Stomach smooth muscle (tissue), 2 donors: ENCODE measurements at regions not wholly inside any gene's neighbourhood (a gene's known extent, or its start where the extent isn't known, plus 50 kb on each side); places are given as distances from the start of the nearest gene placed in this dataset.

ENCODE experiments used
- H3K27ac ChIP-seq: one replicate; pipeline ENCODE4 v1.7.0; 2013; ENCODE audit warnings: mild to moderate bottlenecking, low read length, inconsistent platforms
- H3K27me3 ChIP-seq, 2 donors: one replicate each; pipeline ENCODE4 v1.7.0; 2013; ENCODE audit warnings: low read length in 2 of 2; ENCODE audit not compliant: insufficient read depth in 2 of 2, control insufficient read depth in 1 of 2
- H3K36me3 ChIP-seq, 2 donors: one replicate each; pipeline ENCODE4 v1.7.0; 2013; ENCODE audit warnings: low read length in 2 of 2; ENCODE audit not compliant: control insufficient read depth in 2 of 2, insufficient read depth in 2 of 2
- H3K4me1 ChIP-seq: one replicate; pipeline ENCODE4 v1.7.0; 2013; ENCODE audit warnings: low read length; ENCODE audit not compliant: control insufficient read depth, insufficient read depth
- H3K4me3 ChIP-seq, 2 donors: one replicate each; pipeline ENCODE4 v1.7.0; 2013; ENCODE audit warnings: low read length in 2 of 2
- H3K9ac ChIP-seq, 2 donors: one replicate each; pipeline ENCODE4 v1.7.0; 2013; ENCODE audit warnings: low read length in 2 of 2, mild to moderate bottlenecking in 1 of 2
- H3K9me3 ChIP-seq, 2 donors: one replicate each; pipeline ENCODE4 v1.7.0; 2013; ENCODE audit warnings: low read length in 2 of 2; ENCODE audit not compliant: control insufficient read depth in 2 of 2
- donor health status: healthy.
- donor health status: Pancreatic carcinoma.

DNA sequence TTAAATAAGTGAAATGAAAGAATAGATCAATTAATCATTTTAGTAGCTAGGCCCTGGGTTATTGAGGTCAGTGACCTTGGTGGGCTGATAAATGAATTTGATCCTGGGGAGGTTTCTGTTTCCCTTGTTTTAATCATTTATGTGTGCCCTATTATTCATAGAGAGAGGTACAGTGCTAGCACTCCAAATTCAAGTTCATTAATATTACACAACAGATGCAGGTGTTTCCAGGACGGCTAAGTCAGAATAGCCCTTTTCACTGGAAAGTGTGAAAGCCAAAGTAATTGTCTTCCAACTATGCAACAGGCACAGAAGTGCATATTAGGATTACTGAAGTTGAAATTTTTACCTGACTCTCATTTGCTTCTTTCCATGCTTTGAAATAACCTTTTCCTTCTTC is 61.7 kb upstream of the SGK1 start:
- no peaks in the 10 kb centered on the region for H3K4me1 ChIP-seq
- H3K9ac ChIP-seq = no peak overlapping the region
- H3K27ac ChIP-seq = no peak overlapping the region
- H3K9me3 ChIP-seq = no peaks in the 10 kb centered on the region
- H3K4me3 ChIP-seq = no peak overlapping the region
- H3K27me3 ChIP-seq = no peaks in the 10 kb centered on the region
- H3K36me3 ChIP-seq = no peaks in the 10 kb centered on the region

DNA sequence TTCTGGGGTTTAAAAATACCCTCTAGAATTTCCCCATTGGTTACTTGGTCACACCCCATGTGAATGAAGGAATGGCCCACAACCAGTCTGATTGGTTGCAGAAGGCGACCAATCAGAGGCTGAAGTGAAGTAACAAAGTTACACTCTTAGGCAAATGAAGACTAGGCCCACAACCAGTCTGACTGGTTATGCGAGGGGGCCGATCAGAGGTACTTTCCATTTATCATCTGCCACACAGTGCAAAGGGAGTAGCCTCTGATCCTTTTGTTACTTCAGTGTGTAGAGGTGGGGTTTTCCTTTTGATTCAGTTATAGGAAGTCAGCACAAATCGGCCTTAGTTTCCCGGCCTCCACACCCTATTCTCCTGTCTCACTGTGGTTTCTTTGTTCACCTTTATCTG is 61.2 kb upstream of the SGK1 start:
- Histone ChIP-seq H3K9me3 (no peaks in the 10 kb centered on the region), H3K36me3 (no peaks in the 10 kb centered on the region), H3K27me3 (no peaks in the 10 kb centered on the region), H3K4me3 (no peak overlapping the region), H3K27ac (no peak overlapping the region), H3K9ac (no peak overlapping the region), H3K4me1 (no peaks in the 10 kb centered on the region)

DNA sequence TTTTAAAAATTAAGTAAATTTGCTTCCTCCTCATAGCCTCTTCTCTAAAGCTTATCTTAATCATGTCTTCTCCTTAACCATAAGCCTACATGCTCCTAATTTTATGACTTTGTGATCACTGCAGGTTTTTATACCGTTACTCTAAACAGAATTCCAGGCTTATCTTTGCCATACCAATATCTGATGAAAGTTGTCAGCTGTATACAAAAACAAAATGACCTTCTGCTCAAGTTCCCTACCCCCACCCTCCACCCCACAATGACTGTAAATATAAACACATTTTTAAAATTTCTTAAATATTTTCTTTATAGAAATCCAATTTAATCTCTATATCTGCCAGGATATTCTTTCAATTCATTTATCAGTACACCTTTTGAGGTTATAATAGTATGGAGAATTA is 60.5 kb upstream of the SGK1 start:
- Histone ChIP-seq H3K27me3 (no peaks in the 10 kb centered on the region), H3K9ac (no peak overlapping the region), H3K36me3 (no peaks in the 10 kb centered on the region), H3K4me1 (no peaks in the 10 kb centered on the region), H3K4me3 (no peak overlapping the region), H3K9me3 (no peaks in the 10 kb centered on the region), H3K27ac (no peak overlapping the region)

DNA sequence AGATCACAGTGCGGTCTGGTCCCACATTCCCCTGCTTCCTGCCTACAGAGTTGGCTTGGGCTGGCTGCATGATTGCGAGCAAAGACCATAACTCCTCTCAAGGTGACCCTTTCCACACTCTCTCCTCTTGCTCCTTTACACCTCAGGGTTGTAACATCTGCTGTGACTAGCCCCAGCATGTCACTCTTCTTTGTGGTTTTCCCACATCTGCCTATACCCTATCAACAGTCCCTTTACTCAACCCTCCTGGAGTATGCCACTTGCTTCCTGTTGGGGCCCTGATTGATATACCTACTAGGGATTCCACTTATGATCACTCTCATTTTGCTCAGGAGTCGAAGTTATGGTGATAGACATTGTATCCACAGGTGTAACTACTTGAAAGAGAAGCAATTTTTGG is 58.9 kb upstream of the SGK1 start:
- no peak overlapping the region for H3K4me3 ChIP-seq
- H3K36me3 ChIP-seq = no peaks in the 10 kb centered on the region
- no peak overlapping the region for H3K27ac ChIP-seq
- H3K4me1 ChIP-seq = no peaks in the 10 kb centered on the region
- no peaks in the 10 kb centered on the region for H3K27me3 ChIP-seq
- no peak overlapping the region for H3K9ac ChIP-seq
- no peaks in the 10 kb centered on the region for H3K9me3 ChIP-seq

DNA sequence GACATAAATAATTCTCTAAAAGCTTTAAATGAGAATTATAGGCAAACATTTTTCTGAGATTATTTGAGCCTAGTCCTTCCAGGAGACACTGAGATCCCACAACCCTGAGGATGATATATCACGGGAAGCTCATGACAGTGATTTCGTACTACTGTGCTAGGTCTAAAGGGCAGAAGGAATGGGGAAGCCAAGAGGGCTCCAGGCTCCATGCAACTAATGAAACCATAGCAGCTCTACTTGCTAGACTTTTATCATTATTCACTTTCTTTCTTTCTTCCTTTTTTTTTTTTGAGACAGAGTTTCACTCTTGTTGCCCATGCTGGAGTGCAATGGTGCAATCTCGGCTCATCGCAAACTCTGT is 57.3 kb upstream of the SGK1 start:
- Histone ChIP-seq H3K4me3 (no peak overlapping the region), H3K27me3 (no peaks in the 10 kb centered on the region), H3K9ac (no peak overlapping the region), H3K9me3 (no peaks in the 10 kb centered on the region), H3K36me3 (no peaks in the 10 kb centered on the region), H3K27ac (no peak overlapping the region), H3K4me1 (peaks cover 2% of the 10 kb centered on the region)

DNA sequence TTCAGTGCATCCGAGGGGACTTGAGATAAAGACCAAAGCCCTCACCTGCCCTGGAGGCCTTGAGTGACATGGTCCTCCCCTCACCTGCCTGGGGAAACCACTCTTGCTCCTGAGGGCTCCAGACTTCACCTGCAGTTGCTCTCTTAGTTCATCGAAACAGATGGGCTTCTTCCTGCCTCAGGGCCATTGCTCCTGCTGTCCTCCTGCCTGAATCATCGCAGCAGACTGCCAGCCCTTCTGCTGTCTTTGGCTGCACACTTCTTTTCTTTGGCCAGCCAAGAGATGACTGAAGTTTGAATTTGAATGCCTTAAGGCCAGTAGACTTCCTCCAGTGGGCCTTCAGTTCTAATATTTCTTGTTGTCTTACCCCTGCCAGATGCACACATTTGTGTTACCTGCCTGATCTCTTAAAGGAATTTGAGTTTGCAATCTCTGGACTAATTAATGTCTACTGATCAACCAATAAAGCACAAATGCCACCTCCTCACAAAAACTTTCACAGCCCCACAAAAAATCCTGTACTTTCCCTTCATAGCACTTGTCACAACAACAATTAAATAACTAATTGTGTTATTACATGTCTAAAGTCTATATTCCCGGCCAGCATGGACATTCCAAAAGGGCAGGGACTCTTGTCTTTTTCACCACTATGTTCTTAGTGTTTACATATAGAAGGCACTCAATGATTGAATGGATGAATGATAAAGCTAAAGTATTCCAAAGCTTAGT is 56.7 kb upstream of the SGK1 start:
- Histone ChIP-seq H3K9ac (no peak overlapping the region), H3K36me3 (no peaks in the 10 kb centered on the region), H3K27me3 (no peaks in the 10 kb centered on the region), H3K4me3 (no peak overlapping the region), H3K27ac (no peak overlapping the region), H3K9me3 (no peaks in the 10 kb centered on the region), H3K4me1 (peaks cover 2% of the 10 kb centered on the region)

DNA sequence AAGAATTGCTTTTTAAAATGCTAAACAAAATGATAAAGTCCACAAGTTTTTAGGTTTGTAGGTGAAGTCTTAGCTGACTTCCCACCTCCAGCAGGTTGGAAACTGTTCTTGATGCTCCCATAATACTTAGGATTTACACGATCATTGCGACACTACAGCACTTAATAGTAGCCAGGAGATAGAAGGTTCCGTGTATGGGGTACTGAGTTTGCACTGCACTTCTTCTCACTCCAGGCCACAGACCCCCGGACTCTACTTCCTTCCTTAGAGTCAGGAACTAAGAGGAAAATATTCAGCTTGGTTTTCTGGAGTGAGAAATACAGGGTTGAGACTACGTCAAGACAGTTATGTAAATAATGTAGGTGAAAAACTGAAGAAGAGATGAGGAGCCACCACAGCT is 56.1 kb upstream of the SGK1 start:
- H3K36me3 ChIP-seq = no peaks in the 10 kb centered on the region
- no peak overlapping the region for H3K4me3 ChIP-seq
- H3K4me1 ChIP-seq = peaks cover 2% of the 10 kb centered on the region
- H3K9me3 ChIP-seq = no peaks in the 10 kb centered on the region
- no peaks in the 10 kb centered on the region for H3K27me3 ChIP-seq
- no peak overlapping the region for H3K27ac ChIP-seq
- H3K9ac ChIP-seq = no peak overlapping the region

DNA sequence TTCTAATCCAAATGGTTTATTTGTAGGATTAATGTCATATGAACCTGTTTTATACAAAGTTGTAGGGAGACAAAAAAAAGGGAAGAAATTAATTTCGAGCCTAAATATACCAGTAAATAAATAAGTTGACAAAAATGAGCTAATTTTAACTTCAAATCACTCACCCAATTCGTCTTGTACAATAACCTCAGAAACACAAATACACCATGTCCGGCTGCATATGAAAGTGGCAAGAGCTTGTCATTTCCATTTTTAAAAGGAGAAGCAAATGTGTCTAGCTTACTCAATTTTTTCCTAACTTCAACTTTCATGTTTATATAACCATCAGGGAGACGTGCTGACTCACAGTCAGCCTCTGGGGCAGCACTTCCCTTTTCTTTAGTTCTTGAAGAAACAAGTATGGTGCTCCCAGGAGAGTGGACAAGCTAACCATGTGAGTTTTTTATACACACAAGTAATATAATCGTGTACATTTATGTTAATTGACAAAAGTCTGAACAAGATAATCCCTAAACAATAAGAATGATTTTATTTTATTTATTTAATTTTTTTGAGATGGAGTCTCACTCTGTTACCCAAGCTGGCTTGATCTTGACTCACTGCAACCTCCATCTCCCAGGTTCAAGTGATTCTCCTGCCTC is 55.5 kb upstream of the SGK1 start:
- no peak overlapping the region for H3K9ac ChIP-seq
- no peak overlapping the region for H3K4me3 ChIP-seq
- no peaks in the 10 kb centered on the region for H3K27me3 ChIP-seq

DNA sequence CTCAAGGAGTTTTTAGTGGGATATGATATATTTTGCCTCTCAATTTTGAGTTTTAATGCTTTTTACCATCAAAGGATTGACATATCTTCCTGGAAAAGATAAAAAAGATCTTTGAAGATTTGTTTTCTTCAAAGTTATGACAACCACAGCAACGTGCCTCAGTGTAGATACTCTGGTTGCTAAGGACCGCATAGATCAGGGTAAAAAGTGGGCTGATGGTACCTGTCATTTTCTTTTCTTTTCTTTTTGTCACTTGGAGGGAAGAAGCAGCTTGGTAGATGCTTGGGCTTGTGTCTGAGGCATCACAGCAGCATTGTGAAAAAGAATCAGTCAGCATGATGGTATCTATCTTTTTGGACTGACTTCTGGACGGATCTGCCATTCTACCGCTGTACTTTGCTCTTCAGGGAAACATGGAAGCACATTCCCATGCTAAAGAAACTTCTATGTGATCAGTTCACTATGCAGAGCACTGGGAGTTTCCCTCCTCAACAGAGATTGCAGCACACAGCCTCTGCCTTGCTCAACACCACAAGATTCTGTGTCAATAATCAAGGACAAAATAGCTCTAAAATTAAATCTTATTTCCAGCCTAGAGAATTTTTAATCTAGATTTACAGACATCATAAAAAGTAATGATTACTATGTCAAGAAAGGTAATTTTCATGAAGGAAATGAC is 54.8 kb upstream of the SGK1 start:
- no peak overlapping the region for H3K4me3 ChIP-seq
- no peaks in the 10 kb centered on the region for H3K9me3 ChIP-seq
- H3K4me1 ChIP-seq = peaks cover 2% of the 10 kb centered on the region
- H3K27me3 ChIP-seq = no peaks in the 10 kb centered on the region
- H3K9ac ChIP-seq = no peak overlapping the region
- H3K27ac ChIP-seq = no peak overlapping the region
- H3K36me3 ChIP-seq = no peaks in the 10 kb centered on the region

More for the DNA sequence above, 55.5 kb upstream of the SGK1 start:
- Histone ChIP-seq H3K36me3 (no peaks in the 10 kb centered on the region), H3K4me1 (peaks cover 2% of the 10 kb centered on the region), H3K9me3 (no peaks in the 10 kb centered on the region), H3K27ac (no peak overlapping the region)

DNA sequence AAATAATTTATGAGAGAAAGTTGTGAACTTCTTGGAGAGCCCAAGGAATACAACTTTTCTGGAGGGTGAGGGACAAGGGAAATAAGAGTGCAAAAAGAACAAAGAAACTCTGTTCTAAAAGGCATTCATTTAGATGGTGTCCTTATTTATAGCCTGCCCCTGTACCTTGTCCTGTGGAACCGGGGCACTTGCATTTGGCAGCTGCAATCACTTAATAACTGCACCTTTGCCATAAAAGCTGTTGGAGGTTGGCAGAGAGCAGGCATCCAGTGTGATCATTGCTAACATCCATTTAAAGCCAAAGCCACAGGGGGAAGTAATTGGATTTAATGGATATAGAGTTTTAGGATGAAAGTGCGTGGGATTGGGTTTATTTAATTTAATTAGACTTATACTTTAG is 50.8 kb upstream of the SGK1 start:
- no peak overlapping the region for H3K4me3 ChIP-seq
- peaks cover 2% of the 10 kb centered on the region for H3K4me1 ChIP-seq
- H3K27me3 ChIP-seq = no peaks in the 10 kb centered on the region
- no peaks in the 10 kb centered on the region for H3K36me3 ChIP-seq
- no peak overlapping the region for H3K9ac ChIP-seq
- H3K27ac ChIP-seq = no peak overlapping the region
- no peaks in the 10 kb centered on the region for H3K9me3 ChIP-seq
